ENCODE measurements at regions not wholly inside any gene's neighbourhood (a gene's known extent, or its start where the extent isn't known, plus 50 kb on each side); places are given as distances from the start of the nearest gene placed in this dataset.

- CTCF ChIA-PET: no interaction called here
- POLR2A ChIA-PET: no interaction called here
Measured at GRCh38 chr16:6558661-6559060, 774.0 kb upstream of the RBFOX1 start.

GRCh38 chr16:6558126-6558525, 774.5 kb upstream of the RBFOX1 start:
- POLR2A ChIA-PET: no interaction called here
- CTCF ChIA-PET: no interaction called here

- POLR2A ChIA-PET: no interaction called here
Measured at GRCh38 chr16:6557353-6558023, 775.2 kb upstream of the RBFOX1 start.

GRCh38 chr16:6549415-6549814, 783.2 kb upstream of the RBFOX1 start:
- POLR2A ChIA-PET: no interaction called here
- CTCF ChIA-PET: no interaction called here

More at GRCh38 chr16:6557353-6558023, 775.2 kb upstream of the RBFOX1 start:
- CTCF ChIA-PET: no interaction called here

GRCh38 chr16:6548507-6548906, 784.1 kb upstream of the RBFOX1 start:
- ChIA-PET POLR2A (no interaction called here), CTCF (no interaction called here)

- ChIA-PET CTCF (no interaction called here), POLR2A (no interaction called here)
Measured at GRCh38 chr16:6547131-6547530, 785.5 kb upstream of the RBFOX1 start.

- POLR2A ChIA-PET: no interaction called here
- CTCF ChIA-PET: no interaction called here
Measured at GRCh38 chr16:6545329-6545728, 787.3 kb upstream of the RBFOX1 start.

GRCh38 chr16:6541267-6541666, 791.4 kb upstream of the RBFOX1 start:
- ChIA-PET CTCF (no interaction called here), POLR2A (no interaction called here)

GRCh38 chr16:6536411-6536810, 796.2 kb upstream of the RBFOX1 start:
- ChIA-PET POLR2A (no interaction called here), CTCF (no interaction called here)

GRCh38 chr16:6531067-6531466, 801.6 kb upstream of the RBFOX1 start:
- ChIA-PET POLR2A (no interaction called here), CTCF (no interaction called here)

- ChIA-PET CTCF (no interaction called here), POLR2A (no interaction called here)
Measured at GRCh38 chr16:6528217-6528616, 804.4 kb upstream of the RBFOX1 start.

- CTCF ChIA-PET: no interaction called here
- POLR2A ChIA-PET: no interaction called here
Measured at GRCh38 chr16:6527646-6528045, 805.0 kb upstream of the RBFOX1 start.

- POLR2A ChIA-PET: no interaction called here
- CTCF ChIA-PET: no interaction called here
Measured at GRCh38 chr16:6524501-6524900, 808.1 kb upstream of the RBFOX1 start.

GRCh38 chr16:6517020-6517720, 815.5 kb upstream of the RBFOX1 start:
- CTCF ChIA-PET: no interaction called here
- POLR2A ChIA-PET: no interaction called here

GRCh38 chr16:6512512-6512911, 820.1 kb upstream of the RBFOX1 start:
- ChIA-PET CTCF (no interaction called here), POLR2A (no interaction called here)

GRCh38 chr16:6510261-6510660, 822.4 kb upstream of the RBFOX1 start:
- CTCF ChIA-PET: no interaction called here
- POLR2A ChIA-PET: no interaction called here

- CTCF ChIA-PET: no interaction called here
- POLR2A ChIA-PET: no interaction called here
Measured at GRCh38 chr16:6499413-6499812, 833.2 kb upstream of the RBFOX1 start.

GRCh38 chr16:6498858-6499257, 833.8 kb upstream of the RBFOX1 start:
- ChIA-PET CTCF (no interaction called here), POLR2A (no interaction called here)

GRCh38 chr16:6496996-6497395, 835.6 kb upstream of the RBFOX1 start:
- POLR2A ChIA-PET: no interaction called here
- CTCF ChIA-PET: no interaction called here

GRCh38 chr16:6495486-6496210, 837.0 kb upstream of the RBFOX1 start:
- CTCF ChIA-PET: no interaction called here
- POLR2A ChIA-PET: no interaction called here

- POLR2A ChIA-PET: no interaction called here
- CTCF ChIA-PET: no interaction called here
Measured at GRCh38 chr16:6494716-6495115, 837.9 kb upstream of the RBFOX1 start.

- ChIA-PET POLR2A (no interaction called here), CTCF (no interaction called here)
Measured at GRCh38 chr16:6493555-6493954, 839.1 kb upstream of the RBFOX1 start.
